CD4-positive, CD25-positive, alpha-beta regulatory T cell (primary cell): ENCODE measurements at regions not wholly inside any gene's neighbourhood (a gene's known extent, or its start where the extent isn't known, plus 50 kb on each side); places are given as distances from the start of the nearest gene placed in this dataset.

Source experiments
- ATAC-seq, 2 donors: fragments of 150-1000 bp; cut with Tn5 transposase; one replicate each; pipeline ENCODE4 v1.10.0; 2021; ENCODE audit warnings: low read depth in 2 of 2, moderate number of reproducible peaks in 2 of 2, moderate library complexity in 1 of 2
- DNase-seq, 3 donors: peaks; one replicate each; pipeline versions ENCODE4 v3.0.0 to v3.0.0-alpha.2; 2012 to 2022; ENCODE audit warnings: mixed read lengths in 1 of 3
- H3K27ac ChIP-seq: one replicate; pipeline ENCODE4 v1.7.0; 2013; ENCODE audit warnings: mild to moderate bottlenecking, low read length; ENCODE audit not compliant: insufficient read depth, poor library complexity, severe bottlenecking
- H3K27me3 ChIP-seq: one replicate; pipeline ENCODE4 v1.7.0; 2013; ENCODE audit warnings: low read length; ENCODE audit not compliant: control insufficient read depth, insufficient read depth
- H3K36me3 ChIP-seq: one replicate; pipeline ENCODE4 v1.7.0; 2013; ENCODE audit warnings: mild to moderate bottlenecking, low read length, moderate library complexity; ENCODE audit not compliant: control insufficient read depth, insufficient read depth
- H3K4me1 ChIP-seq: 2 replicates; pipeline ENCODE4 v1.7.0; 2013; ENCODE audit warnings: mild to moderate bottlenecking, low read length; ENCODE audit not compliant: insufficient read depth, control insufficient read depth, poor library complexity, severe bottlenecking
- H3K4me3 ChIP-seq: one replicate; pipeline ENCODE4 v1.7.0; 2013; ENCODE audit warnings: low read depth, mild to moderate bottlenecking, low read length, moderate library complexity
- H3K9me3 ChIP-seq, 2 experiments: 1 replicate in 1 of 2; 2 replicates in 1 of 2; pipeline ENCODE4 v1.7.0; 2013; ENCODE audit warnings: low read length in 2 of 2, mild to moderate bottlenecking in 1 of 2, moderate library complexity in 1 of 2; ENCODE audit not compliant: control insufficient read depth in 2 of 2
- H3K27ac Mint-ChIP-seq, 3 donors: one replicate each; pipeline ENCODE4 v1.8.0; 2020 to 2022; ENCODE audit warnings: mild to moderate bottlenecking in 3 of 3, mixed read lengths in 3 of 3, moderate library complexity in 2 of 3
- H3K27me3 Mint-ChIP-seq: one replicate; pipeline ENCODE4 v1.8.0; 2022; ENCODE audit warnings: mild to moderate bottlenecking, mixed read lengths
- H3K36me3 Mint-ChIP-seq: one replicate; pipeline ENCODE4 v1.8.0; 2020; ENCODE audit warnings: mixed read lengths
- H3K4me1 Mint-ChIP-seq, 4 donors: one replicate each; pipeline ENCODE4 v1.8.0; 2020 to 2022; ENCODE audit warnings: mixed read lengths in 4 of 4, mild to moderate bottlenecking in 1 of 4
- H3K4me3 Mint-ChIP-seq, 4 donors: one replicate each; pipeline ENCODE4 v1.8.0; 2020 to 2022; ENCODE audit warnings: mild to moderate bottlenecking in 4 of 4, mixed read lengths in 4 of 4, moderate library complexity in 3 of 4
- H3K9me3 Mint-ChIP-seq, 7 donors: one replicate each; pipeline ENCODE4 v1.8.0; 2020 to 2022; ENCODE audit warnings: mixed read lengths in 7 of 7, mild to moderate bottlenecking in 3 of 7, moderate library complexity in 2 of 7

DNA sequence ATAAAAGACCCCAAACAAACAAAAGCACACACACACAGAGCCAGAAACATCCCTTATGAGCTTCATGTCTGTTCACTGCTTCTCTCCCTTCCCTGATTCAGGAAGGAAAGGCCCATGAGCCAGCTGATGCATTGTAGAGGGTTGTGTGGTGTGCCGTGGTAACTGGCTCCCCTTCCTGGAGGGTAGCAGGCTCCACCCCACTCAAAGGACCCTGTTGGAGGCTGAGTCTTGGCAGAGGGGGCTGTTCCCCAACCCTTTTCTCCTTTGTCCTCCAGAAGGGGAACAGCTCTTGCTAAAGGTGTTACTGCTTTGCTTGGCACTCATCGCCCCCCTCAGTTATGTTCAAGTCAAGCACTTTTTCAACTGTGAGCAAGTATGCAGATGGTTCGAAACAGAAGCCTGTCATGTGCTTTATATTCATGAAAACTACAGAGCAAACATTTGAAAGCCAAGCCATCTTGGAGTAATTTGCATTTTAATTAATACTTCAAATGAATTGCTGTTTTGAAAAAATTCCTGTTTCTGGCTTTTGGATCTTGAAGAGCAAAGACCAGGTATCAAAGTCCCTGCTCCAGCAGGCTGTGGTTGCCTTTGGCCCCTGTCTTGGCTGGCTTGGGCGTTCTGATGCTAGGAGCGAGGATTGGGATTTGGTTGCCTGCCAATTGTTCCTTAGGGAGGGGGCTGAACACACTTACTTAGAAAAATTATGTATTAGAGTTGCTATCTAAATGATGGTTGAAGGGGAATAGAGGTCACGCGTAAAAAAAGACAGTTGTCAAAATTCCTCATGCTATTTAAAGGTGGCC, 267.8 kb downstream of the TSN start:
- Mint-ChIP-seq H3K27ac (no peak overlapping the region), H3K27me3 (no peaks in the 10 kb centered on the region), H3K36me3 (no peaks in the 10 kb centered on the region), H3K4me3 (no peak overlapping the region), H3K9me3 (peaks cover 0 to 3% (median 0%) of the 10 kb centered on the region in 7 donors), H3K4me1 (peaks cover 0 to 3% (median 0%) of the 10 kb centered on the region in 4 donors)
- Histone ChIP-seq H3K9me3 (no peaks in the 10 kb centered on the region), H3K36me3 (no peaks in the 10 kb centered on the region), H3K27ac (no peak overlapping the region), H3K27me3 (no peaks in the 10 kb centered on the region), H3K4me3 (no peak overlapping the region), H3K4me1 (no peaks in the 10 kb centered on the region)
- DNase-seq = no peak
- ATAC-seq = no peak

DNA sequence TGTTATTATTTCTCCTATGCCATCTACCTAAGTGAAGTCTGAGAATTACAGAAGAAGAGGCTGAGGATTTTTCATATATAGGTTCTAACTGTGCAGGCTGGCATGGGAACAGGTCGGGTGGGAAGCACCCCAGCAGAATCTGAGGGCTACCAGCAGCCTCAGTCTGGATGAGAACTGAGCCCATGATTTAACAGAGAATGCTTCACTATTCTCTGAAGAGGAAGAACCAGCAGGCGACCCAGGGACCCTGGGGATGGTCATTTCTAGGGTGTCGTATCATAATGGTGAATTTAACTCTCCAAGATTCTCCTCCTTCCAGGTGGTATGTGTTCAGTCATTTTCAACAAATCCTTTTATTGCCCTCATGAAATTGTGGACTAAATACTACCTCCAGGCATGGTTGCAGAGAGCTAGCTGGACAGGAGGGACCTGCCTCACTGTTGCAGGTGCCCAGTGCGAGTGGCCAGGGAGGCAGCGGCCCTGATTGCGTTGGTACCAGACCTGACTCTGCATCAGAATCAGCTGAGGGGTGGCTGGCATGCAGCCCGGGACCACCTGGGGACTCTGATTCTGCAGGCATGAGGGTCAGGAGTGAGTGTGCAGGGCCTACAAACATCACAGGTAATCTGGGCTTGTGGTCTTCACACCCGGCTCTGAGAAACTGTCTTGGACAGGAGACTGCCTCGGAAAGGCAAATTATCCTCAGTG, 272.2 kb downstream of the TSN start:
- no peaks in the 10 kb centered on the region for H3K4me1 ChIP-seq
- H3K27me3 Mint-ChIP-seq = peaks cover 4% of the 10 kb centered on the region
- H3K36me3 Mint-ChIP-seq = no peaks in the 10 kb centered on the region
- DNase-seq (no peak), ATAC-seq (no peak)
- peaks cover 0 to 4% (median 0%) of the 10 kb centered on the region in 7 donors for H3K9me3 Mint-ChIP-seq
- no peak overlapping the region for H3K4me3 Mint-ChIP-seq
- H3K36me3 ChIP-seq = no peaks in the 10 kb centered on the region
- H3K4me1 Mint-ChIP-seq = no peaks in the 10 kb centered on the region
- H3K27ac ChIP-seq = no peak overlapping the region
- no peaks in the 10 kb centered on the region for H3K27me3 ChIP-seq
- no peaks in the 10 kb centered on the region for H3K9me3 ChIP-seq
- H3K4me3 ChIP-seq = no peak overlapping the region
- no peak overlapping the region for H3K27ac Mint-ChIP-seq

GRCh38 chr2:122028371-122029100, 273.1 kb downstream of the TSN start:
- no peak overlapping the region for H3K27ac ChIP-seq
- ATAC-seq (no peak), DNase-seq (no peak)
- H3K4me1 Mint-ChIP-seq = no peaks in the 10 kb centered on the region
- no peaks in the 10 kb centered on the region for H3K36me3 Mint-ChIP-seq
- no peak overlapping the region for H3K4me3 Mint-ChIP-seq
- H3K27me3 ChIP-seq = no peaks in the 10 kb centered on the region
- peaks cover 0 to 4% (median 0%) of the 10 kb centered on the region in 7 donors for H3K9me3 Mint-ChIP-seq
- no peaks in the 10 kb centered on the region for H3K9me3 ChIP-seq
- H3K4me1 ChIP-seq = no peaks in the 10 kb centered on the region
- peaks cover 4% of the 10 kb centered on the region for H3K27me3 Mint-ChIP-seq
- H3K36me3 ChIP-seq = no peaks in the 10 kb centered on the region
- H3K27ac Mint-ChIP-seq = no peak overlapping the region
- no peak overlapping the region for H3K4me3 ChIP-seq

DNA sequence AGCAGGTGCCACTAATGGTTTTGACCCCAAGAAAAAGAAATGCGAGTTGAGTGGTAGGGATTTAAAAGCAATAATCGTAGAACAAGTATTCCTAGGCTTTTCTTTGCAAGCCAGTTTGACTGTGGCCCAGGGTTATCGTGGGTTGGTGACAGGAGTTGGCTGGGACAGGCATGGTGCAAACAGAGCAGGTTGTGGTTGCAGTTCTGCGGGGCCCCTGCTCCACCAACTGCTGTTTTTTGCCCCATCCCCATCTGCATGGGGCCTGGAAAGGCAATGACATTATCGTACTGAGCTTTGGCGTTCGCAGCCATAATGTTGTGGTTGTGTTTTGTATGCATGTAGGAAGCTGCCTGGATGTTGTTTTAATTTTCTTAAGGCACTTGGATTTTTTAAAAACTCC, 274.0 kb downstream of the TSN start:
- Mint-ChIP-seq H3K27ac (no peak overlapping the region), H3K36me3 (no peaks in the 10 kb centered on the region), H3K27me3 (peaks cover 4% of the 10 kb centered on the region), H3K4me3 (no peak overlapping the region), H3K9me3 (peaks cover 0 to 4% (median 0%) of the 10 kb centered on the region in 7 donors), H3K4me1 (no peaks in the 10 kb centered on the region)
- Histone ChIP-seq H3K36me3 (no peaks in the 10 kb centered on the region), H3K27me3 (no peaks in the 10 kb centered on the region), H3K4me1 (no peaks in the 10 kb centered on the region), H3K4me3 (no peak overlapping the region), H3K27ac (no peak overlapping the region), H3K9me3 (no peaks in the 10 kb centered on the region)
- DNase-seq (no peak), ATAC-seq (no peak)

DNA sequence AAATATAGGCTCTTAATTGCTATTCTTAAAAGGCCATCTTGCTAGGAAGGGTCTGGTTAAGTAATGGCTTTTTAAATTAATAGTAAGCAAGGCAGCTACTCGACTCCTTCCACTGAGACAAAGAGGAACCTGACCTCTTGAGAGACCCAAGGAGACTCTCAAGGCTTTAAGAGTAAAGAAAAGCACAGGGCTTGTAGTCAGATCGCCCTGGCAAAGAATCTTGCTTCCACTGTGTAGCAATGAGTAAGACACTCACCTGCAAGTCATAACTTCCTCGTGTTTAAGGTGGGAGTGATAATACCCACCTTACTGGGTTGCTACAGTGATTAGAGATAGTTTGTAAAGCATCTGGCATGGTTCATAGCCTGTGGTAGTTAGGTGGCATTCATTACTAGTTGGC, 274.5 kb downstream of the TSN start:
- Histone ChIP-seq H3K27ac (no peak overlapping the region), H3K36me3 (no peaks in the 10 kb centered on the region), H3K27me3 (no peaks in the 10 kb centered on the region), H3K4me1 (no peaks in the 10 kb centered on the region), H3K4me3 (no peak overlapping the region), H3K9me3 (no peaks in the 10 kb centered on the region)
- H3K4me1 Mint-ChIP-seq = no peaks in the 10 kb centered on the region
- DNase-seq (no peak), ATAC-seq (no peak)
- H3K27me3 Mint-ChIP-seq = peaks cover 4% of the 10 kb centered on the region
- H3K36me3 Mint-ChIP-seq = no peaks in the 10 kb centered on the region
- H3K9me3 Mint-ChIP-seq = peaks cover 0 to 4% (median 0%) of the 10 kb centered on the region in 7 donors
- no peak overlapping the region for H3K27ac Mint-ChIP-seq
- no peak overlapping the region for H3K4me3 Mint-ChIP-seq

DNA sequence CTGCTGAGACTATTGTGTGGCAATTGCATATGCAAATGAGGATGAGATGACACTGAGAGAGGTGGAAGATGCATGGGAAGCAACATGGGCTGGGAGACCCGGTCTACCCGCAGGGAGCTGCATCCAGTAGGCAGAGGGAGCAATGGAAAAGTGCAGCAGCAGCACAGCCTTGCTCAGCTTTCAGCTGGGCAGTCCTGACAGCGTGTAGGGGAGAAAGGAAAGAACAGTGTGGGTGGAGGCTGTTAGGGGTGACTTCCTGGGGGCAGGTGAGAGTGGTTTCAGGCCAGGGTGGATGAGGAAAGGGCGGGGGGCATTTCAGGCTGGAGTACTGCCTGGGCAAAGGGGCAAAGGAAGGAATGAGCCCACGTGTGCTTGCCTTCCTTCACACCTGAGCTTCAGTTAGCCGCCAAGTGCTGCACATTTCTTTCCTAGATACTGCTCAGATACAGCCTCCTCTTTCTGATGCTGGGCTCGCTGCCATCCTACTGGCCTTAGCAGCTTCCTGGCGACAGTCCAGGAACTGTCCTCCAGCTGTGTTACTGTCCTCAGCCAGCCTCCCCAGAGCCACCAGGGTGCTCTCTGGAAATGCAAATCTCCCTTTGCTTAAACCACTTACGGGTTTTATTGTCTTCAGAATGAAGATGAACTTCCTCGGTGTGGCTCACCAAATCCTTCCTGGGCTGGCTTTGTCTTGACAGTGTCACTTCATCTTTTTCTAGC, 276.3 kb downstream of the TSN start:
- Mint-ChIP-seq H3K9me3 (peaks cover 0 to 4% (median 0%) of the 10 kb centered on the region in 7 donors), H3K4me1 (no peaks in the 10 kb centered on the region), H3K27me3 (peaks cover 4% of the 10 kb centered on the region), H3K27ac (no peak overlapping the region), H3K36me3 (no peaks in the 10 kb centered on the region), H3K4me3 (no peak overlapping the region)
- H3K27me3 ChIP-seq = no peaks in the 10 kb centered on the region
- no peaks in the 10 kb centered on the region for H3K36me3 ChIP-seq
- ATAC-seq (no peak), DNase-seq (no peak)
- H3K27ac ChIP-seq = no peak overlapping the region
- H3K4me3 ChIP-seq = no peak overlapping the region
- no peaks in the 10 kb centered on the region for H3K4me1 ChIP-seq
- no peaks in the 10 kb centered on the region for H3K9me3 ChIP-seq

DNA sequence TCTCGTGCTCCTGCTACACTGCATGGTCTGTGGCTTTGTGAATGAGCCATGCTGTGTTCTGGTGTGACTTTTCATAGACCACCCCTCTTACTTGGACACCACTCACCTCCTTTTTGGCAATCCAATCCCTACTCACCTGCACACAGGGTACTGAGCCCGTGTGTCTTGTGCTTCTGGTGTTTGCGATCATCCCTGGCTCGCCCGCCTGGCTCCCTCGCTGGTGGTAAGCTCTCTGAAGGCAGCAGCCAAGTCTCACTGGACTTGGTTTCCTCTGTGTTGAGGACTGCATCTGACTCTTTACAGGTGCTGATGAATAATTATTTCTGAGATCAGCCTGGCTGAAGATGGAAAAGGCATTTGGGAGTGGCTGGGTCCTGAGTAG, 276.8 kb downstream of the TSN start:
- peaks cover 0 to 4% (median 0%) of the 10 kb centered on the region in 7 donors for H3K9me3 Mint-ChIP-seq
- Histone ChIP-seq H3K4me3 (no peak overlapping the region), H3K9me3 (no peaks in the 10 kb centered on the region), H3K4me1 (no peaks in the 10 kb centered on the region), H3K27ac (no peak overlapping the region), H3K36me3 (no peaks in the 10 kb centered on the region), H3K27me3 (no peaks in the 10 kb centered on the region)
- H3K27ac Mint-ChIP-seq = peak overlapping the region in 1 of 3 donors; percentile 3
- ATAC-seq (no peak), DNase-seq (no peak)
- no peaks in the 10 kb centered on the region for H3K4me1 Mint-ChIP-seq
- H3K4me3 Mint-ChIP-seq = no peak overlapping the region
- H3K27me3 Mint-ChIP-seq = peaks cover 4% of the 10 kb centered on the region
- no peaks in the 10 kb centered on the region for H3K36me3 Mint-ChIP-seq
